GM18870 (cell line): ENCODE measurements at regions not wholly inside any gene's neighbourhood (a gene's known extent, or its start where the extent isn't known, plus 50 kb on each side); places are given as distances from the start of the nearest gene placed in this dataset.
"Not testable (repeated sequence)": the region's sequence is repeated elsewhere in the genome, so short reads cannot be mapped to it uniquely, and the experiment has no call there.

Experiments
- ATAC-seq: cut with Tn5 transposase; IDR thresholded peaks from one replicate; pipeline ENCODE4 v1.9.1; 2021; ENCODE audit warnings: moderate library complexity; ENCODE audit not compliant: unreplicated experiment

- no peak for ATAC-seq
Observed at GRCh38 chr5:111983459-111983858, 226.5 kb upstream of the NREP start.

- ATAC-seq: no peak
Observed at GRCh38 chr5:111977436-111977829, 220.4 kb upstream of the NREP start.

- ATAC-seq: no peak
Observed at GRCh38 chr5:111976705-111977435, 219.9 kb upstream of the NREP start.

DNA sequence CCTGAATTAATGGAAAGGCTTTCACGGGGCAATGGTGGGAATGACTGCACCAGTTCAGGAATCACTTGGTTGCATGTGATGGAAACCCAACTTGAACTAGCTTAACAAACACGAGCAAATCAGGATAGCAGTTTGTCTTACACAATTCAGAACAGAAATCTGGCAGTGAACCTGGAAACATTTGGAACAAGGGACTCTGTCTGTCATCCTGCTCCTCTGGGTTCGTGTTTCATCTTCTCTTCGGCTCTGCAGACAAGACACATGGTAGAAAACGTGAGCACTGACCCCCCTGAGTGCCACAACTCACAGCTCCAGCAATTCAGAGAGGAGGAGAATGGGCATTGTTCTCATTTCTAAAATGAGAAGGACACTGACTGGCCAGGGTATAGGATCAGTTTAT, 218.1 kb upstream of the NREP start:
- no peak for ATAC-seq

GRCh38 chr5:111973961-111974360, 217.0 kb upstream of the NREP start:
- no peak for ATAC-seq

- ATAC-seq: no peak
Observed at GRCh38 chr5:111972548-111972947, 215.6 kb upstream of the NREP start.

- peak; percentile 57 for ATAC-seq
Observed at GRCh38 chr5:111972080-111972479, 215.1 kb upstream of the NREP start.

- no peak for ATAC-seq
Observed at GRCh38 chr5:111968459-111968858, 211.5 kb upstream of the NREP start.

DNA sequence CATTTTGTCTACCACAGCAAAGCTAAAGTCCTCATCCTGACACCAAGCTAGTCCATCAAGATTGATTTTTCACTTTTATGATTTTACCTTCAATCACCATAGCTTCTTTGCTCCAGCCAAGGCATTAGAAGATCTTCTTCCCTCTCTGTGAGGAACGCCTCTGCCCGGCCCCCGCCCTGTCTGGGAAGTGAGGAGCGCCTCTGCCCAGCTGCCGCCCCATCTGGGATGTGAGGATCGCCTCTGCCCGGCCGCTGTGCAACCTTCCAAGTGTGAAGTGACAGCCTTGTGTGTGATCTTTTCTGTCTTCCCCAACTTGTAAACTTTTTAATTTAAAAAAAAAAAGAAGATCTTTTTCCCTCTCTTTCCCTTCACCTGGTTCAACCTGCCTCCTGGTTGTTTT, 210.5 kb upstream of the NREP start:
- no peak for ATAC-seq

- ATAC-seq: no peak
Observed at GRCh38 chr5:111966290-111966689, 209.3 kb upstream of the NREP start.

DNA sequence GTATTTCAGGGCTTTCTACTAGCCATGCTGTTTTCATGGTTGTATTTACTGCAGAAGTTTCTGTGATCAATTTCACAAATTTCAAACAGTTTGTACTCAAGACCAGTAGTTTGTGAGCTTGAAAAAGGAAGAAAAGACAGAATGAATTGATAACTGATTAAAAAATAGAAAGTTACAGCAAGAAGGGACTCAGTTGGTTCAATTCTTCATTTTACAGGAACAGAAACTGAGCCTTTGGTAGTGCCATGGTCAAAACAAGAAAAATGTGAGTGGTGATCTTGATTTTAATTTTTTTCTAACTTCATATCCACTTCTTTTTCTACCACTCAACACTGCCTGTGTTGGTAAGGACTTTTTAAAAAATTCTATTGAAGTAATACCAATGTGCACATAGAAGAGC, 206.6 kb upstream of the NREP start:
- ATAC-seq: no peak

GRCh38 chr5:111962906-111963305, 205.9 kb upstream of the NREP start:
- no peak for ATAC-seq

- no peak for ATAC-seq
Observed at GRCh38 chr5:111961862-111962261, 204.9 kb upstream of the NREP start.

- no peak for ATAC-seq
Observed at GRCh38 chr5:111960476-111961215, 203.7 kb upstream of the NREP start.

DNA sequence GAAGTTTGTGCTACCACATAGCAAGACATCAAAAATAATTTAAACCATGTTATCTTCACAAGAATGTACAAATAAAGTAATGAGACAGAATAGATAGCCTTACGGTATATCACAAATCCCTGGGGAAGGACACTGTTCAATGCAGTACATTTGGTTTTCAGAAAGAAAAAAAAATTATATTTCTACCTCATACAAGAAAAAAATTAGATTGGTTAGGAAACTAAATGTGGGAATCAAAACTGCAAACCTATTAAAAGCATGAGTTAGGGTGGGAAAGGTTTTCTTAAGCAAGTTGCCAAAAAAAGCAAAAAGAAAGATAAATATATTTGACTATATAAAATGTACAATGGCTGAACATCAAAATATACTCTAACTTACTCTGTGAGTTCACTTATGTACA, 201.9 kb upstream of the NREP start:
- ATAC-seq: no peak

DNA sequence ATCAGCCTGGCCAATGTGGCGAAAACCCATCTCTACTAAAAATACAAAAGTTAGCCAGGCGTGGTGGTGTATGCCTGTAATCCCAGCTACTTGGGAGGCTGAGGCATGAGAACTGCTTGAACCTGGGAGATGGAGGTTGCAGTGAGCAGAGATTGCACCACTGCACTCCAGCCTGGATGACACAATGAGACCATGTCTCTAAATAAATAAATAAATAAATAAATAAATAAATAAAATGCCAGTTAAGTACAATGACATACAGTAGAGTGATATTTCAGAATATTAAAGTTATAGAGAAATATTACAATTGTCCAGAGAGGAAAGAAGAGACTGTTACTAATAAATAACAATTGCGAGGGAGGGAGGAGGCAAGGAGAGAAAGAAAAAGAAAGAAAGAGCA, 199.8 kb upstream of the NREP start:
- ATAC-seq: not testable (repeated sequence)

DNA sequence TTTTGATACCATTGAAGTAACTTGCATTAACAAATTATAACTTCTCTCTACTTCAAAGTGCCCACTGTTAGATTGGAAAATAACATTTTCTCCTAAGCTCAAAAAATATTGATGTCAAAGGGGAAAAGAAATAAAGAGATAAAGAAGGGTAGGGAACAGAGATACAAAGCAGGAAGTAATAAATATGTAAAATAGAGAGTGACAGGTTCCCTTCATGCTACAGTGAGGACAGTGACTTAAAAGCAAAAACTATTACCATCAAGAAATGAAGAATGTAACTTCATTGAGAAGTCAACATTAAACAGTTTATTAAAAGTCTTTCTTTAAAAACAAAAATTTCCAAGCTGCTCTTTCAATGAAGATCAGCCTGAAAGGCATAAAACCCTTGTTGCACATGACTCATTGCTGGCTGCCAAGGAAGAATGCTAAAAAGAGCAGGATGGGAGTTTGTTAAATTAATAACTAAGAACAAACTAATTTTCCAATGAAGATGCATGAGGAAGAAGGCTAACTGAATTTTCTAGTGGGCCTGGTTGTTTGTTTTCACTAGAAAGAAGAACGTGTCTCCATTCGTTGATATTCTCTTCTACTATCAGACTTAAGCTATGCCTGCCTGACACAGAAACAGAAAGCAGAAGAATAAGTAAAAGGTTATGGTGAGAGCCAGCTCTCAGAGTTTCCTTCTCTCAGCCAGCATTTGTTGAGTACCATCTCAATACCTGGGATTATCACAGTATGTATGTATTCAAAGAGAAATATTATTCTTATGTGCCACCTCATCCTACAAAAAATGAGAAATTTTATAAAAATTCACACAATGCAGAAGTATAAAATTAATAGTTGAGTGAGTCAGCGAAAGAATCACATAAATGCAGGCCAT, 197.8 kb upstream of the NREP start:
- peak; percentile 71 for ATAC-seq

DNA sequence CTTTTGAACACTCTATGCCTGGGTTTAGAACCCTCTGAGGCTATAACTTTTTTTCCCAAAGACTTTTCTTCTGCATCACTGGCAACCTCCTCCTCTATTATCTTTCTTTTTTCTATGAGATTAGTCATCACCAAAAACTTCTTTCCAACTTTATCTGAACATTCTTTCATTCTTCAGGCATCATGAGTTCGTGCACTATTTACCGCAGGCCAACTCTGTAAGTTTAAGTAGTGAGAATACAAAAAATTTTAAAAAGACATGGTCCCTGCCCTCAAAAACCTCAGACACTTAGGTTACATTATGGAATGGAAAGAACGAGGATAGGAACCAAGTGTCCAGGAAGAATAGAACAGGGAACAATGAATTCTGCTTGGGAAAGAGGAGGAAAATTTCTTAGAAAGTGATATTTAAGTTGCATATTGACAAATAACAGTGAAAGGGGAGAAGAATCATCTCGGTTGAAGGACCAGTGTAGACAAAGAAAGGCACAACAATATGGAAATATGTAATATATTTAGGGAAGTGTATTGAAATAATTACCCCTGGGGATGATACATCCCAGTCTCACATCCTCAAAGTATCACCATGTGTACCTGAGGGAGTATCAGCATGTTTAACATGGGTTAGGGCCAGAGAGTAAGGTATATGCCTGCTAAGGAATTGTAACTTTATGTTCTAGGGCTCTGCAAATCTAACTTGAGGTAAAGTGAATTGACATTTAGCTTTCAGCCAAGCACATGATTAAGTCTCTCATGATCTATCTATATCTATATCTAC, 196.5 kb upstream of the NREP start:
- ATAC-seq: no peak

DNA sequence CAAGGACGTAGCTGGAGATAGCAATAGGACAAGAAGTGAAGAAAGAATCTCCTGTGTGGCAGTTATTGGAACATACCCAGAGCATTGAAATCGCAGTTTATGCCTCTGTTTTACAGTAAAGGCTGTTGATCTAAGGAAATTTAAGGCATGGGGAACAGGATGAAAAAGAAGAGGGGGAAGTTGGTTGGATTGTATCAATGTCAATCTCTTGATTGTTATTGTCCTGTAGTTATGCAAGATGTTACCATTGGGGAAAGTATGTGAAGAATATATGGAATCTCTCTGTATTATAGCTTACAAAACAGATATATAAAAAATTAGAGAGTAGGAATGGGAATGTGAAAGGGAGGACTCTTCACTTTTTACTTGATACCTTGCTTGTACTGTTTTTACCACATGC, 195.6 kb upstream of the NREP start:
- ATAC-seq: no peak

DNA sequence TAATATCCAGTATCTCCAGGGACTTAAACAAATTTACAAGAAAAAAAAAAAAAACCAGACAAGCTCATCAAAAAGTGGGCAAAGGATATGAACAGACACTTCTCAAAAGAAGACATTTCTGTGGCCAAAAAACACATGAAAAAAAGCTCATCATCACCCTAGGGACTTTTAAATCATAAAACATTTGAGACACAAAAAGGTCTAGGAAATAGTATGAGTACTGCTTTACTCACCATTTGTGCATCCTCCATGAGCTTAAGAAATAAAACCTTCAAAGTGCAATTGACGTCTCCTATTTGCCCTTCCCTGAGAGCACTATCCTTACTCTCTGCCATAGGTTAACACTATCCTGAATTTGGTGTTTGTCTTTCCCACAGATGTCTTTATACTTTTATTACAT, 193.7 kb upstream of the NREP start:
- ATAC-seq: no peak
